COLO668 (cell line): ENCODE measurements at regions not wholly inside any gene's neighbourhood (a gene's known extent, or its start where the extent isn't known, plus 50 kb on each side); places are given as distances from the start of the nearest gene placed in this dataset.

Experiments used
- DNase-seq: peaks from one replicate; lab custom pipeline; 2025; ENCODE audit not compliant: unreplicated experiment; lab: John Stamatoyannopoulos, UW

DNA sequence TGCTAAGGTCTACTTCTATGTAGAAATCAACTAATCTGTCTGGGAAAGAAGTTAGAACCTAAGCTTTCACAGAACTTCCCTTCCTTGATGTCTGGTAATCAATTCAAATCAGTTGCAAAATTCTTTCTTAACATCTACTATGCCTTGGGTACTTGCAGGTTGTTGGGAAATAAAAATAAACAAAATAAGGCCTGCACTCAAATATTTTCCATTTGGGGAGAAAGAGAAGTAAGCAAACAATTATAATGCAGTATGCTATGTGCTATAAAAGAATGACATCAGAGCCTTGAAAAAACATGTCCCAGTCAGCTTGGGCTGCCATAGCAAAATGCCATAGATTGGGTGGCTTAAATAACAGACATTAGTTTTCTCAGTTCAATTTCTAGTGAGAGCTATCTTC lies 425.9 kb upstream of the DCN start:
- no peak for DNase-seq

DNA sequence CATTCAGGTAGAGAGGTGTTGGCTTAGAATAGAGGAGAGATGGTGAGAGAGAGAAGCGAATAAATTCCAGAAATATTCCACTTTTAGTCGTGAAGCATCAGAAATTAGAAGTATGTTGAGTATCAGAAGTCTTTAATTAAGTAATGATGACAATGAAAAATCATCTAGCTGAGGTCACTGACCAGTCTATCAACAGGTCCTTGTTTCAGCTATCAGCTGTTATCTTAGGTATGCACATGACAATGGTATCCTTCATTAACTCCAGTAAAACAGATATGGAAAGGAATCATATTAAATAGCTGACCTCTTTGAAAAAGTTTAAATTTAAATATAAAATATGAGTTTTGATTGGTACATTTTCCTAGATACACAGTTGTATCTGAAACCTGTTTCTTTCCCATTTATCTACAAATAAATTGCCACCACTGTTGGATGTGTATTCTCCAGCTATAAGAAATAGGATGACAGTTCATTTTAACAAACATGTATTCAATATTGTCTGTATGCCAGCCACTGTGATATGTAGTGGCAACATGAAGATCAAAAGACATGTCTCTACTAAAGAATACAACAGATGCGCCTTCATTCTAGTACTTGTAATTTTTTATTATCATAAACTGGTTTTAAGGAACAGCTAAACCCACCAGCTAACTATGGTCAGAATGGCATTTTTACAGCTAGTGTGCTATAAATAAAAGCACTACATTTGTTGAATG lies 424.2 kb upstream of the DCN start:
- no peak for DNase-seq

DNA sequence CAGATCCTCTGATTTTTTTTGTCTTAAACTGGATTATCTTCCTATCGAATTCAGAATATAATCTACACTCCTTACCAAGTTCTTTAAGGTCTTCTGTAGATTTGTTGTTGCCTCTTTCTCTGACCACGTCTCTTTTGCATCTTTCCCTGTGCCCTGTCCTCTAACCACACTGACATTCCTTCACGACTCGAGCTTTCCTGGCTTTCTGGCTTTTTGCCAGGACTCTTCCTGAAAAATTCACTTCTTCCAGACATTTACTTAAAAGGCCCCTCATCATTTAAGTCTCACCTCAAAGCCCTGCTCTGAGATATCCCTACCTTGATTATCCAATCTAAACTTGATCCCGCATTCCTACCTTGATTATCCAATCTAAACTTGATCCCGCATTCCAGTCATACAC lies 422.3 kb upstream of the DCN start:
- no peak for DNase-seq

DNA sequence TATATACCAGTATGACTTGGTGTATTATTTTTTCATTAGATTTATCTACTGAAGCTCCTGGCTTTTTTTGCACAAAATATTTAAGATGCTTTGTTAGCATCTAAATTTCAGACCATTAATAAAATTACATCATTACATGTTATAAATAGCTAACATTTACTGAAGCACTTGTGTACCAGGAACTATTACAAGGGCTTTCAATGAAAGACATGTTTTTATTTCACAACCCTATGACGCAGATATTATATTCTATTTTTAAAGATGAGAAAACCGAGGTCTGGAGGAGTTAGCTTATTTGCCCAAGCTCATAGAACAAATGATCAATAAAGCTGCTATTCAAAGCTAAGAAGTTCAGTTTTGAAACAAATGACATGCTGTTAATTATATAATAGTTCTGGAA lies 420.4 kb upstream of the DCN start:
- no peak for DNase-seq

DNA sequence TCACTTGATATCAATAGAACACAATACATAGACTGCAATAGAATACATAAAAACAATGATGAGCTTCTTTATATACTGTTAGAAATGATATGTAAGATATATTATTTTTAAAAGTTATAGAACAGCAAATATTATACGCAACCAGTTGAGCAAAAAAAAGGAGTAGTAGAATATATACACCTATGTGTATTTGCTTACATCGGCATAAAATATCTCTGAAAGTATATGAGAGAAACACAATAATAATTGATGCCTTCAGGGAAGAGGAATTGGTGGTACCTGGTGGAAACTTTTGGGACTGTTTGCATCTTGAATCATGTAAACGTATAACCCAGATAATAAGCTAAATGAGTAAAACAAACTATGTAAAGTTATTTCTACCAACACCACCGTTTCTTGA lies 418.4 kb upstream of the DCN start:
- no peak for DNase-seq

DNA sequence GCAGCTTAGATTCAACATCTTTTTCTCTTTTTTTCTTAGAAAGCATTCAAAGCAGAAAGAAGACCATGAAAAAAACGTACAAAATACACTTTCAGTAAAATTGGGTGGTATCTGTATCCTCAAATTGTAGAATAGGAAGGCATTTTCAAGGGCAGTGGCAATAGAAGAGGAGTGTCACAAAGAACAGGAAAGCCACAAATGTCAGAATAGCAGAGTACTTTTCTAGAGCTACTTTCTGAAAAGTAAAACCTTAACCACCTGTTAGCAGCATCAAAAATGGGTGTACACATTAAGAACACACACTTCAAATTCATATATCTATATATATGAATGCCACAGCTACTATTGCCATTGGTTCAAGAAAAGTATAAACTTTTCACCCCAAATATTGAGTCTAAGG lies 412.1 kb upstream of the DCN start:
- no peak for DNase-seq

DNA sequence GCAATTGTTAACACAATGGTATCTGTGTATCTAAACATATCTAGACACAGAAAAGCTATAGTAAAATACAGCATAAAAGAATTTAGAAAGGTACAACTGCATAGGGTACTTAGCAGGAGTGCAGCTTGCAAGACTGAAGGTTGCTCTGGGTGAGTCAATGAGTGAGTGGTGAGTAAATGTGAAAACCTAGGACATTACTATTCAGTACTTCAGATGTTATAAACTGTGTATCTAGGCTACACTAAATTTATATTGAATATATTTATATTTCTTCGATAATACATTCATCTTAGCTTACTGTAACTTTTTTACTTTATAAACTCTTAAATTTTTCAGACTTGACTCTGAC lies 409.0 kb upstream of the DCN start:
- no peak for DNase-seq

DNA sequence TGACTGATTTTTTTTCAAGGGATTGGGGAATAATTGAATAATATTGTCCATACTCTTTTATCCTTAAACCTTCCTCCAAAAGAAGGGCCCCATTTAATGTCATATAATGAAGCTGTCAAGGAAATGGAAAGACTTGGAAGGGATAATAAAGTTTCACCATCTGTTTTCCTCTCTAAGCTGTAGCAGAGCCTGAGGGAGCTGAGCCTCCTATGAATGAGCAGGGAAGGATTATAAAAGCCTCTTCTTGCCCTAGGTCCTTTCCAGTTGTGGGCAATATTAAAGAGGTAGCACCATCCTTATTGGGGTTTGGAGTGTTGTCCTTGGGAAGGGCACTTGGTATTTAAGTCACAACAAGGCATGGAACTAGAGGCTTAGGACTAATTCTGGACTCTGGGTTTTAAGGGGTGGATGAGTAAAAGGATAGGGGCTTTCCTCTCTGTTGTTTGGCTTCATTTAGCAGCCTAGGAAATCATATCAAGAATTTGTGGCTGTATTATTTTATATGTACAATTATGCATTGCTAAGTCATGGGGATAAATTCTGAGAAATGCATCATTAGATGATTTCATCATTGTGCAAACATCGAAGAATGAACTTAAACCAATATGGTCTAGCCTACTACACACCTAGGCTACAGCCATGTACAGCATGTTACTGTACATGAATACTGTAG lies 408.5 kb upstream of the DCN start:
- DNase-seq: no peak

DNA sequence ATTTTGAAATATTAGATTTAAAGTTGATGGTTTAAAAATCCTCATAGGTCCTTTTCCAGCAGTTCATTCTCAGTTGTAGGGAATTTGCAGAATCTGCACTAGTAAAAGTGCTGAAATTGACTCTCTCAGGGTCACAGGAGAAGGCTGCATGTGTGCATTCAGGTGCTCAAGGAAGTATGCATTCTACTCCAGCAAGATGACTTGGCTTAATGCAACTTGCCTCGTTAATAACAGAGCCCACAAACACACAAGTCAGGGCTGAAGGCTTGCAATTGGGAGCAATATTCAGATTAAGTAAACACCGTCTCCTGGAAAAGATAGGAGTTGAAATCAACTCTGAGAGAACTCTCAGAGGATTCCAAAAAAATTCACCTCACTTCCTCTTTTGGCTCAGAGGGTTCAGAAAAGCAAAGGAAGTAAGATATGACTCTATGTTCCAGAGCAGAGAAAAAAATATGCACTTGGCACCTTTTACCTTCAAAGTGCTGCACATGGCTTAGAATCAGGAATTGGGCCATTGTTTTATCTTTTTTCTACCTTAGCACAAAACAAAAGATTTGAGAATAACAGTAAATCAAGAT lies 406.3 kb upstream of the DCN start:
- DNase-seq: no peak

DNA sequence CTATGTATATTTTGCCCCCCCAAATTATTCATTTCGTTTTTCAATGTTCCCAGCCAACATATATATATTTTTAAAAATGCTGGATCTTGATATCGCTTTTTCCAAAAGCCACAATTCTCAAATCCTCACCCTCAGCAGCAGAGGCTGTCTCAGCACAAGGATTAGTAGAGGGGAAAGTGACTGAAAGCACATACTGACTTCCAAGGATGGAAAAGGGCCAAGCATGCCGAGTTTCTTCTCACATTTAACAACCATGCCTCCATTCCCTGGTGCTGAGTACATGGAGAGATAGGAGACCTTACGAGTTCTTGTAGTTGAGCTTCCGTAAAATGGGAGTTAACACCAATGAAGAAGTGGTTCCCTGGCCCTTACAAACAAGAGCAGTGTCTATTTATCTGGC lies 403.4 kb upstream of the DCN start:
- no peak for DNase-seq

DNA sequence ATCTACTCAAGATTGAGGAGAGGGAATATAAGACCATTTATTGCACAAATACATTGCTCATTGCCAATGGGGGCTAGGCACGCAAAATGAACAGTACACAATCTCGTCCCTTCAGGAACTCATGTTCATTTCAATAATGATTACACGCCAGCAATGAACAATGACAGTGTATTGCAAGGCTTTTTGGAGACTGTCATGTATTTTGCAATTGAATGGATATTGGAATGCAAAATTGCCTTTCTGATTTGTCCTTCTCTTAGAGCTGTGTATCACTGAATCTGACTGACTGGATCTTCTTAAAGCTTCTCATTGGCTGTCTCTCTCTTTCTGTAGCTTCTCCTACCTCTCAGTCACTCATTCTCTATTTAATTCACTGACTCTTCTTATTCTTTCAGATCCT lies 400.2 kb upstream of the DCN start:
- no peak for DNase-seq

DNA sequence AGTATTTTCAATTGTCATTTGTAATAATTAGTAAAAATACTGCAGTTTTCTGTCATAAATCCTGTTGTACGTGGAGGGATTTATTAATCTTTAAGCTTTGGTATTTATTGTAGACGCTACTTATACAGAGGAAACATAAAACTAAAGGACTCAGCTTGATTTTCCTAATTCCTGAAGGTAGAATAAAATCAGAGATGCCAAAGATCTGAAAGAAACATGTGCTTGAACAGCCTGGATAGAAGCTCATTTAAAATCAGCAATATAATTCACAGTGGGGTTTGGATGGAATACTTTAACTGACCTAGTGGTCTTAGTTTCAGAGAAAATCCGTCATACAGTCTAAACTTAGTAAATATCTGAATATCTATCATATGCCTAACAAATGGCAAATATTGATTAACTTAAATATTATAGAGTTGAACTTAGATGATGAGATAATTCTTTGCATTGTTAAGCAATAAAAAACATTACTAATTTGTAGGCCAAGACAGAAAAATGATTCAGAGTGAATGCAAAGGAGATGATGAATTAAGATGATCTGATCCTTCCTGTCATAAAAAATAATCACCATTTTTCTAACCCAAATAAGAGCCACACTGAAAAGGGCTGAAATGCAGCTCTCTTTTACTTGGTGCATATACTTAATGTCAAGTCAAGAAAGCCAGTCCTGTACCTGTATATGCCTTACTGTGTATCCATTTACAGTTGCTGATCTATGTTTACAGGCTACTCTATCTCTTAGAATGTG lies 397.1 kb upstream of the DCN start:
- no peak for DNase-seq

DNA sequence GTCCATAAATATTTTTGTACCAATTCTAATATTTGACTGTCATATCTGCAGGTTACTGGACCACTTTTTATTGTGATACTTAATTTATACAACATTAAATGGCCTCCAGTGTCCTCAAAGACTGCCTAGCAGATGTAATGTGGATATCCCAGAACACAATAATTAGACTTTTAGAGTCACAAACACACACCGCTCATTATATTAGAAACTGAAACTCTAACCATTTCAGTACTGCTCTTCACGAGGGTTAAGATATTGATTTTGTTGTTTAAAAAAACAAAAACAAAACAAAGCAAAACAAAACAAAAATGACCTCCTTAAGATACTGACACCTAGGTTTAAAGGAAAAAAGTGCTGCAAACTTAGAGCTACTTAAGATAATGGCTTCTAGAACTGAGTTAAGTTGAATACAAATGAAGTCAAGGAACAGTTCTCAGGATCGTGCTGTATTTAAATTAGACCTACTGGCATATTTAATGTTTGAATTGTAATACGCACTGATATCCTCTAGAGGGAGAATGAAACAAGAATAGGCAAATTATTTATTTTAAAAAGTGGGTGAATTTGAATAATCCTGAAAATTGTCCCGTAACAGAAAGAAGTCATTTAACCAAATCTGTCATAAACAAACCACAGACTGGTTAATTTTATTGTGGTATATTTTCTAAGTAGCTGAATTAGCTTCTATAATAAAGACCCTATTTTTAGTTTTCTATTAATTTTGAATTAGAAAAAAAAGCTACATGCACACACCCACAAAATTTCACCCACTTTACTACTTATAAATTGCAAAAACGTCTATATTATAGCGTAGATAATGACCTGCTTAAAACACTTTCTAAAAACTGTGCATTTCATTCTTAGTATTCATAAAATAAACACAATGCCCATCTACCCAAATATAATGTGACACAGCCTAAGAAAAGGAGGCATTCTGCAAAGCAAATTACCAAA lies 395.2 kb upstream of the DCN start:
- no peak for DNase-seq

DNA sequence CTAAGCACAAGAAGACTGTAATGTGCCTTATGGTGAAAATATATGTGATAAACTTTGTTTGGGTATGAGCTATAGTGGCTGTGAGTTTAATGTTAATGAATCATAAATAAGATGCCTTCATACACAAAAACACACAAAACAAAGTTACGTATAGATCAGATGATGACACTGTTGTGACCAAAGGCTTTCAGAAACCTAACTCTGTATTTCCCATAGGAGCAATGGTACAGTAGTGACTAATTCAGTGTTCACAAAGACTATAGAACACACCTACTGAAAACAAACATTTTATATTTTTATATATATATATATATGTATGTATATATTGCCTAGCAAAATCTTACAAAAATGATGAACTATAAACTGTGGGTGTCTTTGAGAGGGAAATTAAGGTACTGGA lies 393.8 kb upstream of the DCN start:
- DNase-seq: no peak

DNA sequence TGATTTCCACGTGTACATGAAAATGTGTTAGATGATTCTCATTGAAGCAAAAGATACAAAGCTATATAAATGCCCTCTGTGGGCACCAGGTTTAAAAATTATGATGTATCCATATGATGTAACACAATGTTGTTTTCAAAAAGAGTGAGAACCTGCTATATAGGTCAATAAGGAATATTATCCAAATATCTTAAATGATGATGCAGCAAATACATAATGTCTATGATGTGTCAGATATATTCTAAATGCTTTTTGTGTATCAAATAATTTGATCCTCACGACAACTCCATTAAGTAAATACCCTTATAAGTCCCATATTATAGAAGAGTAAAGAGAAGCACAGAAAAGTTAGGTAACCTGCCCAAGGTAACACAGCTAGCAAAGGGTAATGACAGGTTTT lies 393.0 kb upstream of the DCN start:
- no peak for DNase-seq

DNA sequence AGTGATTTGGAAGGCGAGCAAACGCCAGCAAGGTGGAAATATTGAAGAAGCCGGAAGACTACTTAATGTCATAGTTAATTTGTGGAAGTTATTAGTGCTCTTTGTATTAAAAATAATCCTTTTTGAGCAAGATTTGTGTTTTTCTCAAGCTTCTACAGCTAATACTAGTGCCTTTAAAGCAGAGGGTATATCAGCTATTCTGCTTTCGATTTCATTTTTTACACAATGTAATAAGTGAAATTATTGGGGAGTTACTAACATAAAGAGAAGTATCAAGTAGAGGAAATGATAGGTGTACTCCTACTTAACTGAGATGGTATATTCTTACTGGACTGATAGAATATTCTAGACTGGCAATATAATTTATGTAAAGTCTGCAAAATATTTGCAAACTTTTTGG lies 392.4 kb upstream of the DCN start:
- DNase-seq: no peak

DNA sequence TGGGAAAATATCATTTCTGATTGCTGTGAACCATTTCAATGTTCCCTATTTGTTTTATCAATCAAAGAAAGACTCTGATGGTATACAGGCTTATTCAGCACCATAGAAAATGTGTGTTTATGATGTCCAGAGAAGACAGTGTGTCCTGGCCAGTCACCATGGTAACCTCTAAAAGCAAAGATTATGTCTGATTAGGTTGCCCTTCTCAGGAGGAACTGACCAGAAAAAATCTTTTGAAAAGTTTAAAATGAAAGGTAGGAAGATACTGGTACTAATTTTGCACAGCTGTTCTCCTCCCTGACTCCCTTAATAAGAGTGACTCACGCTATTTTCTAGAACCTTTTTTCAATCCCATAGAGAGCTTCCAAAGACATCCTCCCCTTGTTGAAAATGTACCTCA lies 391.8 kb upstream of the DCN start:
- DNase-seq: no peak

DNA sequence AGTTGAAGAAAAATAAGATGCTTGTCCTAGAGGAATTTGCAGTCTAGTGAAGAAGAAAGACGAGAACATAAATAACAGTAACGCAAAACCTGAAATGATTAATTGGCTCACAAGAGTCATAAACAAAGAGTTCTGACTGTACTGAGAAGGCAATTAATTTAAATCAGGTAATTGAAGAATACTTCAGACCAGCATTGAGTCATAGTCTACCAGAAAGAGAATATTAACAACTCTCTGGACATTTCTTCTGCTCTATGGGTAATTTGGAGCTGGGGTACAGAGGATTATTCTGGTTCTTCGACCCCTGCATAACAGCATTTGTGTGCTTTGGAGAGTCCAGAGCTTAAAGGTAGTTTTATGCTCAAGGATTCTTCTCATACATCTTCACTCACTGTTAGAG lies 390.3 kb upstream of the DCN start:
- no peak for DNase-seq

DNA sequence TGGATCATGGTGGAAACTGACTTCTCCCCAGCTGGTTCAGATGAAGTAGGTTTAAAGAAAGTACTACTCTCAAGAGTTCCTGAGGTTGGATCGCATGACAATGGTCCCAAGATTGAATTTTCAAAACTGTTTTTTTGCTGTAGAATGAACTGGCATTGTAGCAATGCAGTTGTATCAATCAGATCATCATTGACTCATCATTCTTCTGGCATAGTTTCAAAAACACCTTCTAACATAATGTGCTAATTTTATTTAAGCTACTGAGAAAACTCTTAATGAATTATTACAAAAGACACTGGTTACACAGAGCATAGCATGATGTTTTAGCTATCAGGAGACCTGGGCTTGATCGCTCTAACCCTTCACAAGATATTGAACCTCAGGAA lies 384.5 kb upstream of the DCN start:
- DNase-seq: no peak

DNA sequence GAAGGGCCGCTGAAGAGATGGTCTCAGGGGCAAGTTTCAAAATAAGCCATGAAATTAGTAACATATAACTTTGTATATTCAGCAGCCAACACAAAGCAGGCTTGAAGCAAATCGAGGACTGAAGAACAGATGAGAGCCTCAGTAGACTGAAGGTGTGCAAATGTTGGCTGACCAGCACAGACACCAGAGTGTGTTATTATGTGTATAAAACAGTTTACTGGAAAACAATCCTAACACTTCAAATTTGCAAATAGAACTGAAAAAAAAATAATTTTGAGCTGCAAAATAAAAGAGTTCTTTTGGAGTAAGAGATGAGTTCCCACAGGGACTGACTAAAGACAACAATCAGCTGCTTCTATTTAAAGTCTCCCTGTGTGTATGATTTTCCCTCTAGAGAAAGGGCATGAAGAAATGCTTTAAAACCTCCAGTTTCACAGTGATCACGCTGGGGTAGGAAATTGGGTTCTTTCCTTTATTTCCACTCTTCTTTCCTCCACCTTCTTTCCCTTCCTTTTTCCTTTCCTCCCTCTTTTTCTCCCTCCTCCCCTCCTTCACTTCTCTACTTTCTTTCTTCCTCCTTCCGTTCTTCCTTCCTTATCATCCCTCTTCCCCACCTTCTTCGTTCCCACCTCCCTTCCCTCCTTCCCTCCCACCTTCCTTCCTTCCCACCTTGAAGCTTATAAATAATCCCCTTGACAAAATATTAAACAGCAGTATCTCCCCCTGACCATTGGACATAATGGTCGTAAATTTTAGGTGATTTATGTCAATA lies 383.9 kb upstream of the DCN start:
- no peak for DNase-seq
